Liver (tissue), 8 donors: ENCODE measurements at regions not wholly inside any gene's neighbourhood (a gene's known extent, or its start where the extent isn't known, plus 50 kb on each side); places are given as distances from the start of the nearest gene placed in this dataset.
"Not testable (repeated sequence)": the region's sequence is repeated elsewhere in the genome, so short reads cannot be mapped to it uniquely, and the experiment has no call there.

Source experiments
- DNase-seq: peaks from one replicate; pipeline ENCODE4 v3.0.0-alpha.2; 2017; ENCODE audit warnings: low spot score
- H3K27ac ChIP-seq, 2 donors: one replicate each; pipeline ENCODE4 v1.7.0; 2013; ENCODE audit warnings: inconsistent platforms in 2 of 2, low read length in 2 of 2, control low read depth in 1 of 2, low read depth in 1 of 2, mild to moderate bottlenecking in 1 of 2
- H3K27me3 ChIP-seq, 4 donors: one replicate each; pipeline versions ENCODE4 v1.6.1 to v1.7.0; 2013; ENCODE audit warnings: low read length in 3 of 4, inconsistent platforms in 1 of 4, mild to moderate bottlenecking in 1 of 4, moderate library complexity in 1 of 4; ENCODE audit not compliant: control insufficient read depth in 4 of 4, insufficient read depth in 4 of 4
- H3K36me3 ChIP-seq, 4 donors: one replicate each; pipeline versions ENCODE4 v1.6.1 to v1.7.0; 2013; ENCODE audit warnings: low read length in 3 of 4, mild to moderate bottlenecking in 3 of 4, low read depth in 1 of 4, moderate library complexity in 1 of 4; ENCODE audit not compliant: control insufficient read depth in 4 of 4, insufficient read depth in 3 of 4
- H3K4me1 ChIP-seq, 4 donors: one replicate each; pipeline versions ENCODE4 v1.6.1 to v1.7.0; 2013; ENCODE audit warnings: low read length in 3 of 4, mild to moderate bottlenecking in 3 of 4, moderate library complexity in 1 of 4; ENCODE audit not compliant: control insufficient read depth in 4 of 4, insufficient read depth in 4 of 4
- H3K4me3 ChIP-seq, 3 donors: one replicate each; pipeline versions ENCODE4 v1.6.1 to v1.7.0; 2013; ENCODE audit warnings: low read length in 3 of 3, control low read depth in 1 of 3, low read depth in 1 of 3, mild to moderate bottlenecking in 1 of 3
- H3K9ac ChIP-seq, 2 donors: one replicate each; pipeline ENCODE4 v1.7.0; 2013; ENCODE audit warnings: low read length in 2 of 2, mild to moderate bottlenecking in 2 of 2, moderate library complexity in 2 of 2, control low read depth in 1 of 2, low read depth in 1 of 2
- H3K9me3 ChIP-seq, 4 donors: one replicate each; pipeline versions ENCODE4 v1.6.1 to v1.7.0; 2013; ENCODE audit warnings: low read length in 3 of 4; ENCODE audit not compliant: control insufficient read depth in 4 of 4
- ATF3 ChIP-seq: IDR thresholded peaks from 2 replicates; pipeline ENCODE4 v1.6.1; 2016; ENCODE audit warnings: antibody characterized with exemption
- CTCF ChIP-seq: fragments of 150-350 bp; IDR thresholded peaks from 2 replicates; pipeline ENCODE4 v1.5.1; 2017; ENCODE audit warnings: improper control_type of control experiment, low read depth, low read length; ENCODE audit not compliant: missing input control
- EGR1 ChIP-seq, 2 donors: IDR thresholded peaks; 2 replicates each; pipeline ENCODE4 v1.6.1; 2016 to 2018; ENCODE audit warnings: antibody characterized with exemption in 2 of 2, low read depth in 2 of 2
- FOXA1 ChIP-seq: IDR thresholded peaks from 2 replicates; pipeline ENCODE4 v1.6.1; 2016; ENCODE audit warnings: antibody characterized with exemption
- FOXA2 ChIP-seq: IDR thresholded peaks from 2 replicates; pipeline ENCODE4 v1.6.1; 2016; ENCODE audit warnings: antibody characterized with exemption
- GABPA ChIP-seq, 2 donors: IDR thresholded peaks in 1 of 2; conservative IDR thresholded peaks in 1 of 2; 2 replicates each; pipeline ENCODE4 v1.6.1; 2016; ENCODE audit warnings: antibody characterized with exemption in 2 of 2, mild to moderate bottlenecking in 1 of 2, moderate library complexity in 1 of 2
- HNF4G ChIP-seq: IDR thresholded peaks from 2 replicates; pipeline ENCODE4 v1.6.1; 2016; ENCODE audit warnings: antibody characterized with exemption
- JUND ChIP-seq, 2 donors: IDR thresholded peaks; 2 replicates each; pipeline ENCODE4 v1.6.1; 2016; ENCODE audit warnings: antibody characterized with exemption in 2 of 2
- MAX ChIP-seq: IDR thresholded peaks from 2 replicates; pipeline ENCODE4 v1.6.1; 2016; ENCODE audit warnings: antibody characterized with exemption
- NR2F2 ChIP-seq: IDR thresholded peaks from 2 replicates; pipeline ENCODE4 v1.6.1; 2016; ENCODE audit warnings: antibody characterized with exemption
- RAD21 ChIP-seq, 2 donors: IDR thresholded peaks; 2 replicates each; pipeline ENCODE4 v1.6.1; 2016; ENCODE audit warnings: antibody characterized with exemption in 2 of 2, mild to moderate bottlenecking in 2 of 2
- REST ChIP-seq: IDR thresholded peaks from 2 replicates; pipeline ENCODE4 v1.6.1; 2016; ENCODE audit warnings: antibody characterized with exemption, mild to moderate bottlenecking
- RXRA ChIP-seq, 2 donors: IDR thresholded peaks; 2 replicates each; pipeline ENCODE4 v1.6.1; 2017 to 2018; ENCODE audit warnings: antibody characterized with exemption in 2 of 2, mild to moderate bottlenecking in 1 of 2
- SP1 ChIP-seq: IDR thresholded peaks from 2 replicates; pipeline ENCODE4 v1.6.1; 2018; ENCODE audit warnings: antibody characterized with exemption, mild to moderate bottlenecking
- YY1 ChIP-seq: IDR thresholded peaks from 2 replicates; pipeline ENCODE4 v1.6.1; 2016; ENCODE audit warnings: antibody characterized with exemption, mild to moderate bottlenecking
- ZBTB33 ChIP-seq: IDR thresholded peaks from 2 replicates; pipeline ENCODE4 v1.6.1; 2016; ENCODE audit warnings: antibody characterized with exemption
- WGBS: extraction: QIAGEN DNeasy Blood & Tissue Kit; methylation state at CpG from one replicate; pipeline ENCODE4 v1.1.7; 2013; 5-methylcytosine and 5-hydroxymethylcytosine counted together
- donor health status: healthy.
- donor health status: healthy.
- donor health status: healthy.
- donor health status: healthy.
- donor health status: healthy.

- WGBS = 22% methylated on average over 33 of the region's 33 CpGs
- H3K36me3 ChIP-seq = no peaks in the 10 kb centered on the region
- H3K9me3 ChIP-seq = no peaks in the 10 kb centered on the region
- peak overlapping the region in 2 of 3 donors; percentile 49 to 56 for H3K4me3 ChIP-seq
- H3K4me1 ChIP-seq = no peaks in the 10 kb centered on the region
- H3K27me3 ChIP-seq = no peaks in the 10 kb centered on the region
- TF ChIP-seq MAX (no peak), JUND (IDR thresholded peaks at IDR 0.05) (no peak), HNF4G (no peak), FOXA1 (no peak), ZBTB33 (no peak), RXRA (IDR thresholded peaks at IDR 0.05) (no peak), NR2F2 (no peak), GABPA (IDR thresholded peaks at IDR 0.05 in 1 of 2, conservative IDR thresholded peaks at IDR 0.05 in 1 of 2) (no peak), REST (no peak), SP1 (no peak), ATF3 (no peak), RAD21 (IDR thresholded peaks at IDR 0.05) (no peak), YY1 (no peak)
- H3K9ac ChIP-seq = no peak overlapping the region
- no peak overlapping the region for H3K27ac ChIP-seq
- DNase-seq = no peak
Measured at GRCh38 chr15:92733934-92734521, 78.5 kb upstream of the FAM174B start.

- not testable (repeated sequence) for H3K27ac ChIP-seq, H3K9me3 ChIP-seq, H3K9ac ChIP-seq, H3K27me3 ChIP-seq, H3K4me1 ChIP-seq, H3K4me3 ChIP-seq, H3K36me3 ChIP-seq, DNase-seq
- WGBS = 95% methylated on average over 4 of the region's 4 CpGs
Measured at GRCh38 chr15:92739246-92739645, 83.7 kb upstream of the FAM174B start.

- no peaks in the 10 kb centered on the region for H3K36me3 ChIP-seq
- TF ChIP-seq JUND (IDR thresholded peaks at IDR 0.05) = no peak
- TF ChIP-seq CTCF = no peak
- no peak for TF ChIP-seq EGR1 (IDR thresholded peaks at IDR 0.05; ENCODE audit: low read depth in 2 of 2)
- TF ChIP-seq SP1 = no peak
- TF ChIP-seq GABPA (IDR thresholded peaks at IDR 0.05 in 1 of 2, conservative IDR thresholded peaks at IDR 0.05 in 1 of 2) = no peak
- no peak for TF ChIP-seq FOXA2
- no peaks in the 10 kb centered on the region for H3K27me3 ChIP-seq
- no peak for DNase-seq
- no peaks in the 10 kb centered on the region for H3K4me1 ChIP-seq
- 69% methylated on average over 4 of the region's 4 CpGs for WGBS
- no peak overlapping the region for H3K4me3 ChIP-seq
- no peak overlapping the region for H3K9ac ChIP-seq
- no peaks in the 10 kb centered on the region for H3K9me3 ChIP-seq
- H3K27ac ChIP-seq = no peak overlapping the region
Measured at GRCh38 chr15:92745845-92746271, 90.3 kb upstream of the FAM174B start.
